Vagina (tissue), 2 donors: ENCODE measurements at regions not wholly inside any gene's neighbourhood (a gene's known extent, or its start where the extent isn't known, plus 50 kb on each side); places are given as distances from the start of the nearest gene placed in this dataset.

Source experiments
- DNase-seq, 2 donors: peaks; one replicate each; pipeline ENCODE4 v3.0.0-alpha.2; 2017; ENCODE audit errors: extremely low spot score in 2 of 2
- H3K27ac ChIP-seq: fragments of 200-600 bp; sonication (generic); one replicate; pipeline ENCODE4 v1.5.1; 2019
- H3K27me3 ChIP-seq: fragments of 200-600 bp; sonication (generic); one replicate; pipeline ENCODE4 v1.5.1; 2019
- H3K36me3 ChIP-seq, 2 donors: fragments of 200-600 bp; sonication (generic); one replicate each; pipeline ENCODE4 v1.5.1; 2017 to 2019
- H3K4me1 ChIP-seq: fragments of 200-600 bp; sonication (generic); one replicate; pipeline ENCODE4 v1.5.1; 2019
- H3K4me3 ChIP-seq, 2 donors: fragments of 200-600 bp; sonication (generic); 1 replicate in 1 of 2; 2 replicates in 1 of 2; pipeline ENCODE4 v1.5.1; 2016 to 2019
- H3K9me3 ChIP-seq: fragments of 200-600 bp; sonication (generic); one replicate; pipeline ENCODE4 v1.5.1; 2019
- CTCF ChIP-seq, 3 experiments: fragments of 450-650 bp in 2 of 3; fragments of 200-600 bp in 1 of 3; sonication (generic) in 1 of 3; IDR thresholded peaks; one replicate each; pipeline ENCODE4 v1.5.1; 2017 to 2019; ENCODE audit warnings: antibody characterized with exemption in 3 of 3, mild to moderate bottlenecking in 2 of 3, moderate library complexity in 2 of 3
- POLR2A ChIP-seq, 2 donors: fragments of 450-650 bp; IDR thresholded peaks; one replicate each; pipeline ENCODE4 v1.6.1; 2017; ENCODE audit warnings: antibody characterized with exemption in 2 of 2, mild to moderate bottlenecking in 2 of 2, moderate library complexity in 2 of 2
- POLR2AphosphoS5 ChIP-seq, 2 donors: sonication (generic); formaldehyde crosslinking; IDR thresholded peaks; one replicate each; pipeline ENCODE4 v1.9.0; 2017; ENCODE audit warnings: antibody characterized with exemption in 2 of 2, mild to moderate bottlenecking in 2 of 2, low read depth in 1 of 2; ENCODE audit not compliant: insufficient read depth in 1 of 2
- intact Hi-C: fragments of 100-400 bp; cut with DNase I; formaldehyde crosslinking; loops from one replicate; pipeline ENCODE4 v1.15.1; 2023

GRCh38 chr5:54844266-54844665, 141.1 kb downstream of the ESM1 start:
- TF ChIP-seq CTCF (IDR thresholded peaks at IDR 0.05) (no peak), POLR2A (IDR thresholded peaks at IDR 0.05) (no peak), POLR2AphosphoS5 (IDR thresholded peaks at IDR 0.05; ENCODE audit: insufficient read depth in 1 of 2, low read depth in 1 of 2) (no peak)

GRCh38 chr5:54841481-54841880, 143.9 kb downstream of the ESM1 start:
- no peaks in the 10 kb centered on the region for H3K4me1 ChIP-seq
- intact Hi-C loops, result loop anchor here (10.0 kb wide), 1 partner anchor 197 kb away; no protein-coding TSS in a partner anchor

More at GRCh38 chr5:54844266-54844665, 141.1 kb downstream of the ESM1 start:
- no peak overlapping the region for H3K27ac ChIP-seq
- H3K4me3 ChIP-seq, result no peak overlapping the region
- no peak for DNase-seq
- no peaks in the 10 kb centered on the region for H3K27me3 ChIP-seq
- intact Hi-C loops, result loop anchor here (2.0 to 10.0 kb wide), 2 partner anchors 199 to 323 kb away; no protein-coding TSS in a partner anchor
- H3K9me3 ChIP-seq, result no peaks in the 10 kb centered on the region
- H3K36me3 ChIP-seq, result no peaks in the 10 kb centered on the region
- H3K4me1 ChIP-seq, result no peaks in the 10 kb centered on the region

GRCh38 chr5:54838843-54839242, 146.6 kb downstream of the ESM1 start:
- Histone ChIP-seq H3K27me3 (no peaks in the 10 kb centered on the region), H3K4me3 (no peak overlapping the region), H3K36me3 (no peaks in the 10 kb centered on the region), H3K27ac (no peak overlapping the region), H3K4me1 (no peaks in the 10 kb centered on the region), H3K9me3 (no peaks in the 10 kb centered on the region)
- intact Hi-C loops, result no loop called here
- TF ChIP-seq POLR2AphosphoS5 (IDR thresholded peaks at IDR 0.05; ENCODE audit: insufficient read depth in 1 of 2, low read depth in 1 of 2) (no peak), POLR2A (IDR thresholded peaks at IDR 0.05) (no peak), CTCF (IDR thresholded peaks at IDR 0.05) (no peak)
- no peak for DNase-seq

More at GRCh38 chr5:54841481-54841880, 143.9 kb downstream of the ESM1 start:
- DNase-seq, result no peak
- no peaks in the 10 kb centered on the region for H3K9me3 ChIP-seq
- H3K36me3 ChIP-seq, result no peaks in the 10 kb centered on the region
- H3K4me3 ChIP-seq, result no peak overlapping the region
- no peaks in the 10 kb centered on the region for H3K27me3 ChIP-seq
- no peak for TF ChIP-seq POLR2AphosphoS5 (IDR thresholded peaks at IDR 0.05; ENCODE audit: insufficient read depth in 1 of 2, low read depth in 1 of 2)
- TF ChIP-seq CTCF (IDR thresholded peaks at IDR 0.05), result no peak
- no peak for TF ChIP-seq POLR2A (IDR thresholded peaks at IDR 0.05)
- H3K27ac ChIP-seq, result no peak overlapping the region

- H3K27ac ChIP-seq, result no peak overlapping the region
- no peaks in the 10 kb centered on the region for H3K9me3 ChIP-seq
- TF ChIP-seq POLR2A (IDR thresholded peaks at IDR 0.05) (no peak), POLR2AphosphoS5 (IDR thresholded peaks at IDR 0.05; ENCODE audit: insufficient read depth in 1 of 2, low read depth in 1 of 2) (no peak), CTCF (IDR thresholded peaks at IDR 0.05) (no peak)
- no peak overlapping the region for H3K4me3 ChIP-seq
- H3K4me1 ChIP-seq, result no peaks in the 10 kb centered on the region
- no peaks in the 10 kb centered on the region for H3K27me3 ChIP-seq
- intact Hi-C loops, result no loop called here
- no peaks in the 10 kb centered on the region for H3K36me3 ChIP-seq
- no peak for DNase-seq
Observed at GRCh38 chr5:54837981-54838380, 147.4 kb downstream of the ESM1 start.

GRCh38 chr5:54837093-54837492, 148.3 kb downstream of the ESM1 start:
- Histone ChIP-seq H3K9me3 (no peaks in the 10 kb centered on the region), H3K27ac (no peak overlapping the region), H3K4me3 (no peak overlapping the region), H3K36me3 (no peaks in the 10 kb centered on the region), H3K27me3 (no peaks in the 10 kb centered on the region), H3K4me1 (no peaks in the 10 kb centered on the region)
- TF ChIP-seq POLR2AphosphoS5 (IDR thresholded peaks at IDR 0.05; ENCODE audit: insufficient read depth in 1 of 2, low read depth in 1 of 2) (no peak), CTCF (IDR thresholded peaks at IDR 0.05) (no peak), POLR2A (IDR thresholded peaks at IDR 0.05) (no peak)
- DNase-seq, result no peak
- intact Hi-C loops, result no loop called here
